ENCODE measurements at regions not wholly inside any gene's neighbourhood (a gene's known extent, or its start where the extent isn't known, plus 50 kb on each side); places are given as distances from the start of the nearest gene placed in this dataset.
"Not testable (repeated sequence)": the region's sequence is repeated elsewhere in the genome, so short reads cannot be mapped to it uniquely, and the experiment has no call there.

DNA sequence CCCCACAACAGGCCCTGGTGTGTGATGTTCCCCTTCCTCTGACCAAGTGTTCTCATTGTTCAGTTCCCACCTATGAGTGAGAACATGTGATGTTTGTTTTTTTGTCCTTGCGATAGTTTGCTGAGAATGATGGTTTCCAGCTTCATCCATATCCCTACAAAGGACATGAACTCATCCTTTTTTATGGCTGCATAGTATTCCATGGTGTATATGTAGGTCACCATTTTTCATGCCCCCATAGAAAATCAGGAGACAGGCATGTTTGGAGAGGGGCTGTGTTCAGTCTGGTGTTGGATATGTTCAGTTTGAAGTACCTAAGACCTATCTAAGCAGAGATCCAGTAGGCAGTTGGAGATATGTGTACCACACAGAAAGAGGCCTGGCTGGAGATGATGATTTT is 111.2 kb downstream of the MTX3 start:
- not testable (repeated sequence) for H3K27me3 Mint-ChIP-seq (ENCODE audit: low read depth); DNase-seq; H3K36me3 Mint-ChIP-seq (ENCODE audit: insufficient read depth); H3K9me3 Mint-ChIP-seq; H3K4me1 Mint-ChIP-seq (ENCODE audit: low read depth); H3K4me3 Mint-ChIP-seq; ATAC-seq

DNA sequence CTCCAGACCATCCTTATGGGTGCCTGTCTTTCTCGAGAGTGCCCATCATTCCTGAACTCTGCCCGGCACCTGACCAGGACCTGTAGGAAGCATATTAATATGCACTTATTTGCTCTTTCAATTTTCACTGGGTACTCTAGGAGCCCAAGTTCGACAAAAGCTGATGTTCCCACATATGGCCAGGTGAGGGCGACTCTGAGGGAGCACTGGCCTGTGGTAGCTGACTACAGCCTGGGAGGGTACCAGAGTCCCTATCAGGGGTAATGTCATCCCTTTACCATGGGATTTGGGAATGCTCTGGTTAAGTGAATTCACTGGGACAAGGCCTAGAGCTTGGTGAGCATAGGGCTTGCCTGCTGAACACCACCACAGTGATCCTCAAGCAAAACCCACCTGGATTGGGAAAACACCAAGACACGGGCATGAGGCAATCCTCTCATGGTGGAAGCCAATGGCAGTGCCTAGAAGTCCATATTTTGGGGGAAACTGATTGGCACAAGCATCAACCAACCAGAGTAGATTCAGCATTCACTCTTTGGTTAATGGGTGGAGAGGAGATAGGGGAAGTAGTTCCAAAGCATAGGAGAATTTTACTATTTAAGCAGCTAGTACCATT is 112.2 kb downstream of the MTX3 start:
- DNase-seq (peak; percentile 10), ATAC-seq (peak; percentile 18 to 58)
- H3K4me3 Mint-ChIP-seq = no peak overlapping the region
- H3K4me1 Mint-ChIP-seq (ENCODE audit: low read depth) = no peaks in the 10 kb centered on the region
- H3K36me3 Mint-ChIP-seq (ENCODE audit: insufficient read depth) = no peaks in the 10 kb centered on the region
- H3K9me3 Mint-ChIP-seq = no peaks in the 10 kb centered on the region
- H3K27me3 Mint-ChIP-seq (ENCODE audit: low read depth) = peaks cover 7% of the 10 kb centered on the region

DNA sequence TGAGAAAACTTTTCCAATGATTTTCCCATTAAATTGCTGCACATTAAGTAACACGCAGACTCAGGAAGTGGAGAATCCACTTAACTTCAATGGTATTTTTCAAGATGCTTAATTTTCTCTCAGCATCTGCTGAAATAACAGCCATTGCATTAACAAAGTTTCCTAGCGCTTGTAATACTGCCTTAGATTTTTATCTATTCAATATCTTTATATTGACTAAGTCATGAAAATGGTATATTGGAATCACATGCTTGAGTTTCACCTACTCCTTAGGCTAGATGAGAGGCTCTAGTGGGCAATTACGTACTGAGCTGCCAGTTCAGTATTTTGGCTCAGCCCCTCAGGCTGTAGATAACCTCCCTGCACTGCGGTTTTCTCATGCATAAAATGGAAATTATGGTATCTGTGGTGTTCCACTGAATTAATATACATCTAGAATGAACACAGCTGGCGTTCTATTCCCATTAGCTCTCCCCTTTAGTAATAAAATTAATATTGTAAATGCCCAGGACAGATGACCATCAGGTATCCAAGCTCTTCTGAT is 112.9 kb downstream of the MTX3 start:
- no peaks in the 10 kb centered on the region for H3K36me3 Mint-ChIP-seq (ENCODE audit: insufficient read depth)

DNA sequence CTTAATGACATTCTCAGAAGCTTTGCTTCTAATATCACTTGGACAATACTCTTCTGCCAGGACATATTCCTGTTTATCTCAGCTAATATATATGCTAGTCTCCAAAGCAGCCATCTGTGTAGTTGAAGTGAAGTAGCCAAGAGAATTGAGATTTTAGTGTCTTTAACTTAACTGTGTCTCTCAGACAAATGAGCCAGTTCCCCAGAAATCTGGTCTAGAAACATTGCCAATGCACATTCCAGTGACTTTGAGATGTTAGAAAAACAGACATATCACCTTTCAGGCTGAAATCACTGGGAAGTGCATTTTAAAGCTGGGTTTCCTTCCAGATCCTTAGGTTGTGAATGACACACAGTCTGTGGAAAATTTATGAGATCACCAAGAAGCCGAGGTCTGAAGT is 114.6 kb downstream of the MTX3 start:
- DNase-seq (no peak), ATAC-seq (no peak)
- Mint-ChIP-seq H3K4me1 (ENCODE audit: low read depth) (no peaks in the 10 kb centered on the region), H3K27me3 (ENCODE audit: low read depth) (peaks cover 7% of the 10 kb centered on the region), H3K4me3 (no peak overlapping the region), H3K36me3 (ENCODE audit: insufficient read depth) (no peaks in the 10 kb centered on the region), H3K9me3 (no peaks in the 10 kb centered on the region)

More for the DNA sequence above, 112.9 kb downstream of the MTX3 start:
- H3K9me3 Mint-ChIP-seq = no peaks in the 10 kb centered on the region
- peaks cover 7% of the 10 kb centered on the region for H3K27me3 Mint-ChIP-seq (ENCODE audit: low read depth)
- no peak overlapping the region for H3K4me3 Mint-ChIP-seq
- ATAC-seq (no peak), DNase-seq (no peak)
- H3K4me1 Mint-ChIP-seq (ENCODE audit: low read depth) = no peaks in the 10 kb centered on the region

DNA sequence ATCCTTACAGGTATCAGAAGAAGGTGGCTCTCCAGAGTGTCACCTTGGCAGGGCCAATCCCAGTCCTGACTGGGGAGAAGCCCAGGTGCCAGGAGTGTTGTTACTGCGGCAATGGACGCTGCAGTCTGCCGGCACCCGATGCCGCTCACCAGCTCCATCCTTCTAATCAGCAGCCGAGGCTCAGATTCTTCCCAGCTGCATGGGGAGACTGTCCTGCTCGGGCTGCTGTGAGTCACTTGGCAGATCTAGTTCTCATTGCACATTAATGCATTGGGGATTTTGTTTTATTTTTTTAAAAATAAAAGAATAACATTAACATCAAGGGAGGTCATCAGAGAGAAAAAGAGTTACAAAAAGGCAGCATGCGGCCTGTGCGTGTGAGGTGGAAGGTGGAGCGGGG is 115.8 kb downstream of the MTX3 start:
- no peaks in the 10 kb centered on the region for H3K9me3 Mint-ChIP-seq
- ATAC-seq (no peak), DNase-seq (no peak)
- H3K4me3 Mint-ChIP-seq = no peak overlapping the region
- no peaks in the 10 kb centered on the region for H3K36me3 Mint-ChIP-seq (ENCODE audit: insufficient read depth)
- peaks cover 12% of the 10 kb centered on the region for H3K27me3 Mint-ChIP-seq (ENCODE audit: low read depth)
- H3K4me1 Mint-ChIP-seq (ENCODE audit: low read depth) = no peaks in the 10 kb centered on the region

DNA sequence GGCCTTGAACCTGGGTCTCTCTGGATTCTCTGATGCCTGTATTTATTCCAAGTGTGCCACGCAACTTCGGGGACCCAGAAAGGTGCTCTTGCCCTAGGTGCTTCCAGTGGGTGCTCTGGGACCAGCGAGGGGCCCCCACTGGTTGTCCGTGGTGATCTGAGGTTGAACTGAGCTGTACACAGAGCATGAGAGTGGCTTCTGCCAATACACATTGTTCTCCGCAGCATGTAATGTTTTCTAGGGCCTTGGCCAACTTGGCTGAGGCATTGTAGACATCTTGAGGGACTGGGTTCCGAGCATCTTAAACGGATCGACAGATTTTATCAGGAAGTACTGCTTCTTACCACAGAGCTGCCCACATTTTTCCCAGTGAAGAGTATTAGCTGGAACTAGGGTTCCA is 117.9 kb downstream of the MTX3 start:
- no peak for ATAC-seq
- no peak overlapping the region for H3K4me3 Mint-ChIP-seq
- no peaks in the 10 kb centered on the region for H3K4me1 Mint-ChIP-seq (ENCODE audit: low read depth)
- no peak for DNase-seq
- H3K9me3 Mint-ChIP-seq = no peaks in the 10 kb centered on the region
- peaks cover 12% of the 10 kb centered on the region for H3K27me3 Mint-ChIP-seq (ENCODE audit: low read depth)
- H3K36me3 Mint-ChIP-seq (ENCODE audit: insufficient read depth) = no peaks in the 10 kb centered on the region

DNA sequence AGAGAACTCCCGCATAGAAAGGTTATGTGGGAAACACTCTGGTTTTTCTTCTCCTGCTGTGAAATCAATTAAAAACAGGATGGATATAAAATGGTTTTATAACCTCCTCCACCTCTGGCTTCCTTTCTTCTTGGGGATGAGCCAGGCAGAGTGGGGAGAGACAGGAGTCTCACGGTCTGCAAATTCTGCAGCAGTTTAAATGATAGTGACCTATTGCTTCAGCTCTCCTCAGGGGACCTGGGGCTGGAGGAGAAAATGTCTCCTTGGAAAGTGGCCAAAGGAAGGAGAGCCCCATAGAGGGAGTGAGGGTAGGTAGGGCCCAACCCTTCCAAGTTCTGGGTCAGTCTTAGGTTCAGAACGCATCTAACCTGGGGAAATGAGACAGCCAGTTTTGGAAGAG is 118.8 kb downstream of the MTX3 start:
- Mint-ChIP-seq H3K9me3 (no peaks in the 10 kb centered on the region), H3K36me3 (ENCODE audit: insufficient read depth) (no peaks in the 10 kb centered on the region), H3K27me3 (ENCODE audit: low read depth) (peaks cover 12% of the 10 kb centered on the region), H3K4me3 (no peak overlapping the region), H3K4me1 (ENCODE audit: low read depth) (no peaks in the 10 kb centered on the region)
- ATAC-seq = no peak
- no peak for DNase-seq

DNA sequence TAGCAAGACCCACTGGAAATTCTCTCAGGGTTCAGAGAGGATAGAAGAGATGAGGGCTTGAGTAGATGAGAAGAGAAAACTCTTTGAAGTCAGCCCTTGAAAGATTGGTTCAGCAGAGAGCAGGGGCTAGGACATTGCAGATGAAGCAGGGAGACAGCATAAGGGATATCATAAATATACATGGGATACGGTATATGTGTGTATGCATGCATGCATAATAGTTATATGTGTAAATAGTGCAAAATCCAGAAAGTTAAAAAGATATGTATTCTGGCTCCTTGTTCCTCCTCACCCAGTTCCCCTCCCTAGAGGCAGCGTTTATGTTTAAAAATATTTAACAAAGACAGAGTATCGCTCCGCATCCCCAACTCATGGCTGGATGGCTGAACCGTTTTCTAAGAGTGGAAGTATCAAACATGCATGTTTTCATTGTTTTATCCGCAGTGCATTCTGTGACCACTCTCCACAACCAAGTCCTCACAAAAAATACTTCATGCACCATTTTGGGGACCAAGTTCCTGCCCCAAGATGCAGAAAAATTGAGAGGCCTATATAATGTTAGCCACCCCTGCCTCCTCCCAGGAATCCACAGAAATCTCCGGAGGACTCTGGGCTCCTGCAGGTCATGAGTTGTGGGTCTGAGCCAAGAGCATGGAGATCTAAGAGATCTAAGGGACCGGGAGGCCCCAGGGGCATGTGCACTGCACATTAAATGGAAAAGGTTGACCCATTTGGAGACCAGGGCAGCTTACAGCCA is 119.5 kb downstream of the MTX3 start:
- DNase-seq (no peak), ATAC-seq (no peak)
- no peaks in the 10 kb centered on the region for H3K9me3 Mint-ChIP-seq
- H3K4me1 Mint-ChIP-seq (ENCODE audit: low read depth) = no peaks in the 10 kb centered on the region
- no peak overlapping the region for H3K4me3 Mint-ChIP-seq
- H3K27me3 Mint-ChIP-seq (ENCODE audit: low read depth) = peaks cover 14% of the 10 kb centered on the region
- H3K36me3 Mint-ChIP-seq (ENCODE audit: insufficient read depth) = no peaks in the 10 kb centered on the region

DNA sequence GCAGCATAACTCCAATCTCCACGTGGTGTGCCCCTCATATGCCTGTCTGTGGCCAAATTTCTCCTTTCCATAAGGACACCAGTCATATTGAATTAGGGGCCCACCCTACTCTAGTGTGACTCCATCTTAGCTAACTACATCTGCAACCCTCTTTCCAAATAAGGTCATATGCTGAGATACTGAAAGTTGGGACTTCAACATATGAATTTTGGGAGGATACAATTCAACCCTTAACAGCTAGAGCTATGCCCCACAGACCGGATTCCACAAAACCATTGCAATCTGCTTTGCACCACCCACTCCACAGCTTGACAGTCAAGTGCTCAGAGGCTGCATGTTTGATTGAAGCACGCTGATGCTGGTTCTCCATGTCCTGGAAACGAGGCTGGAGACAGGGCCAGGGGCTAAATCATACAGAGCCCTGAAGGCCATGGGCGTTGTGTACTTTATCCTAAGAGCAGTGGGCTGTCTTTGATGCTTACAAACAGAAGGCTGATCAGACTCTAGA is 122.8 kb downstream of the MTX3 start:
- Mint-ChIP-seq H3K4me3 (no peak overlapping the region), H3K36me3 (ENCODE audit: insufficient read depth) (no peaks in the 10 kb centered on the region), H3K27me3 (ENCODE audit: low read depth) (peaks cover 7% of the 10 kb centered on the region), H3K4me1 (ENCODE audit: low read depth) (no peaks in the 10 kb centered on the region), H3K9me3 (no peaks in the 10 kb centered on the region)
- ATAC-seq (no peak), DNase-seq (no peak)

DNA sequence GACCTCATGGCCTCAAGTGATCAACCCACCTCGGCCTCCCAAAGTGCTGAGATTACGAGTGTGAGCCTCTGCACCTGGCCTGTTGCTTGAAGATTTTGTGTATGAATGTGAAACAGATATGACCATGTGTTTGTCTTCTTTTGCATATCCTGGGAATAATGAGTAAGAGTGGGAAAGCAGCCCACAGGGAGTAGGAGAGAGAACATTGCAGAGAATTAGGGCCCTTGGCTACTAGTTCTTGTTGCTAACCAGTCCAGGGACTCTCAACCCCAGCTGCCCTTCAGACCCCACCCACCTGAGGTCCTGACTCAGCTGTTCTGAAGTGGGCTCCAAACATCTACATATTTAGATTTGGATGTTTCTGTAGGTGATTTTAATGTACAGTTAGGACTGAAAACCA is 125.5 kb downstream of the MTX3 start:
- DNase-seq (no peak), ATAC-seq (no peak)
- no peaks in the 10 kb centered on the region for H3K9me3 Mint-ChIP-seq
- no peak overlapping the region for H3K4me3 Mint-ChIP-seq
- H3K27me3 Mint-ChIP-seq (ENCODE audit: low read depth) = peaks cover 2% of the 10 kb centered on the region
- no peaks in the 10 kb centered on the region for H3K36me3 Mint-ChIP-seq (ENCODE audit: insufficient read depth)
- H3K4me1 Mint-ChIP-seq (ENCODE audit: low read depth) = no peaks in the 10 kb centered on the region

DNA sequence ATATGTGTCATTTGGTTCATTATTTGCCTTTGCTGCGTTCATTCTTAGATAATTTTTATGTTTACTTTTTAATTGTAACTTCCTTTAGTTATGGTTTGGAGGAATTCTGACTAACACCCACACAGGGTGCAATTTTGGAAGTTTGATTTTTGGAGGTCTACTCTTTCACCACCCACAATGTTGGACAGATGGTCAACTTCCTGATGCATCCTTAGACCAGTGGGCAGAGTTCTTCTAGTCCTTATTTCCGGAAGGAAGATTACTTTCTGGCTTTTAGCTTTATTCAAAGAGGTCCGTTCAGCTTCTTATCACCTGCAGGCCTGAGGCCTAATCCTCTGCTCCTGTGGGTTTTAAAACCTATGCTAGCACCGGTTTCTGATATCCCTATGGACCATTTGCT is 126.7 kb downstream of the MTX3 start:
- Mint-ChIP-seq H3K36me3 (ENCODE audit: insufficient read depth) (no peaks in the 10 kb centered on the region), H3K4me3 (no peak overlapping the region), H3K9me3 (no peaks in the 10 kb centered on the region), H3K4me1 (ENCODE audit: low read depth) (no peaks in the 10 kb centered on the region), H3K27me3 (ENCODE audit: low read depth) (peaks cover 2% of the 10 kb centered on the region)
- DNase-seq (no peak), ATAC-seq (no peak)

DNA sequence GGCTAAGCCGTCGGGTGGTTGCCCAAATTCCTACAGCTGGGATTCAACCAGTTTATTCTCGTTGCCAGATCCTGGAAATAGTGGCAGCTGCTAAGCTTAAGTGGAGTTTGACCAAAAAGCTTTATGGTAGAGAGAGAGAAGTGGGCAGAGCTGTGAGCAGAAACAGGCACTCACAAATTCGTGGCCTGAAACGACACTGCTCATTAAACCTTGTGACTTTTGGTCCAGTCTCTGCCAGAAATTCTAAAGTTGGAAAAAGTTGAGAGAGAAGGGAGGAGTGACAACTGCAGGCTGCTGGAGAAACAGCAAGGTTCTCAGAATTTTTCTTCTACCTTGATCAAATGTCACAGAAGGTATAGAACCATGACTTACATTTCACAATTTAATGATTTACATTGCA is 131.5 kb downstream of the MTX3 start:
- H3K4me1 Mint-ChIP-seq (ENCODE audit: low read depth) = no peaks in the 10 kb centered on the region
- ATAC-seq (no peak), DNase-seq (no peak)
- H3K9me3 Mint-ChIP-seq = no peaks in the 10 kb centered on the region
- H3K27me3 Mint-ChIP-seq (ENCODE audit: low read depth) = peaks cover 3% of the 10 kb centered on the region
- no peak overlapping the region for H3K4me3 Mint-ChIP-seq
- no peaks in the 10 kb centered on the region for H3K36me3 Mint-ChIP-seq (ENCODE audit: insufficient read depth)

DNA sequence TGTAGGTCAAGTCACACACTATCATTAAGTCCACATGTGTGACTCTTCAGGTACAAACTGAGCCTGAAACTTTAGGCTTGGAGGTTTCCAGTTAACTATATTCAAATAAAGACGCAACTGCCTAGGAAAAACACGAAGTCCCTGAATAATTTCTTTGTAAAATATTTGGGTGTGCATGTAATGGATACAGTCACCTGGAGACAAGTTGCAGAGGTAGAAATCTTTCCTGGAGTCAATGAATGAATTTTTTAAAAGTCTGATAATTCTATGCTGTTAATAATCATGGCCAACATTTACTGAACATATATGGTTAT is 132.7 kb downstream of the MTX3 start:
- Mint-ChIP-seq H3K36me3 (ENCODE audit: insufficient read depth) (no peaks in the 10 kb centered on the region), H3K4me1 (ENCODE audit: low read depth) (no peaks in the 10 kb centered on the region), H3K4me3 (no peak overlapping the region), H3K9me3 (no peaks in the 10 kb centered on the region), H3K27me3 (ENCODE audit: low read depth) (peaks cover 3% of the 10 kb centered on the region)
- DNase-seq (no peak), ATAC-seq (no peak)

DNA sequence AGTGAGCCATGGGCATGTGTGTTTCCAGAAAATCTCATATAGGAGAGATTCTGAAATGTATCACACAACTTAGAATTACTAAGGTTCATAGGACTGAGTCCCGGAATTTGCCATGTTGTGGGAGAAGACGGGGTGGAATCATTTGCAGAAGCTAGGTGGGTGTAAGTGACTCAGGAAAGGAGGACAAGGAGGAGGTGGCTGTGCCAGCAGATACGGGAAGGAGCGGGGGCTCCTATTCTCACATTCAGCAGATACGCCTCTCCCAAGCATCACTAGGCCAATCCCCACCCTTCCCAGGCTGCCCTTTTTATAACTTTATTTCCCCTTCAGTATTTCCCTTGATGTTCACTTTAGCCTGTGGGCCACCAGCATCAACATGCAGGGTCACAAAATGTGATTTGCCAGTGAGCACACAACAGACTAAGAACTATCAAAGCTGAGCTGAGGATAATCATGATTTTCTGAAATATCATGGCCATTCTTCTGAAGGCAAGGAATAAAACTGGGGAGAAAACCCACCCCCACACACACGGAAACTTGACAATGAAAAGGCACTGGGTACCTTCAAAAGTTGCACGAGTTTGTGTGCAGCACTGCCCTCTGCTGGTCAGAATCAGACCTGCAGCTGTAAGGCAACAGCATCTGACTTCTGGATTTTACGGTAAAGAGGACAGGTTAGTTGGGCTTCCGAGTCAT is 133.2 kb downstream of the MTX3 start:
- peaks cover 3% of the 10 kb centered on the region for H3K27me3 Mint-ChIP-seq (ENCODE audit: low read depth)
- no peaks in the 10 kb centered on the region for H3K9me3 Mint-ChIP-seq
- no peaks in the 10 kb centered on the region for H3K4me1 Mint-ChIP-seq (ENCODE audit: low read depth)
- ATAC-seq (peak; percentile 48 to 52), DNase-seq (peak; percentile 81)
- H3K36me3 Mint-ChIP-seq (ENCODE audit: insufficient read depth) = no peaks in the 10 kb centered on the region
- H3K4me3 Mint-ChIP-seq = no peak overlapping the region
